ENCODE measurements at regions not wholly inside any gene's neighbourhood (a gene's known extent, or its start where the extent isn't known, plus 50 kb on each side); places are given as distances from the start of the nearest gene placed in this dataset.

DNA sequence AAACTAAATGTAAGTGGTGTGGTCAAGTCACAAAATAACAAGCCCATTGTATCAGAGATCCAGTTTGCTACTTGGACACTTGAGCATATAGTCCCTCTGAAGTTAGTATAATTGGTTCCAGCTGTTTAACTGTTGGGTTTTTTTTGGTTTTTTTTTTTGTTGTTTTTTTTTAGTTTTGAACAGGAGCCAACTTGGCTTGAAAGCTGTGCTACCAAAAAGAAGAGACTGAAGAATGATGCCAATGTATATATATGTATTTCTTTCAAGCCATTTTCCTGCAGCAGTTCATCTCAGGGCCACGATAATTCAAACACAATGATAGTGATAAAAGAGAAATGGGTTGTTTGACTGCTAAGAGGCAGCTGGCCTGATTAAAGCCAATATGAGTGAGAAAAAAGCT lies 138.3 kb downstream of the PCDH18 start:
- H3K27ac ChIP-seq, result no peak overlapping the region
- H3K4me1 ChIP-seq, result peaks cover 0 to 32% (median 2%) of the 10 kb centered on the region in 4 donors
- no peak for DNase-seq
- H3K27me3 ChIP-seq, result no peaks in the 10 kb centered on the region
- H3K36me3 ChIP-seq, result no peaks in the 10 kb centered on the region
- intact Hi-C loops (cut with DNase I; ENCODE audit: low total_unique reads), result no loop called here
- no peak for TF ChIP-seq CTCF (IDR thresholded peaks at IDR 0.05)
- no peak overlapping the region for H3K4me3 ChIP-seq
- H3K9me3 ChIP-seq, result no peaks in the 10 kb centered on the region

DNA sequence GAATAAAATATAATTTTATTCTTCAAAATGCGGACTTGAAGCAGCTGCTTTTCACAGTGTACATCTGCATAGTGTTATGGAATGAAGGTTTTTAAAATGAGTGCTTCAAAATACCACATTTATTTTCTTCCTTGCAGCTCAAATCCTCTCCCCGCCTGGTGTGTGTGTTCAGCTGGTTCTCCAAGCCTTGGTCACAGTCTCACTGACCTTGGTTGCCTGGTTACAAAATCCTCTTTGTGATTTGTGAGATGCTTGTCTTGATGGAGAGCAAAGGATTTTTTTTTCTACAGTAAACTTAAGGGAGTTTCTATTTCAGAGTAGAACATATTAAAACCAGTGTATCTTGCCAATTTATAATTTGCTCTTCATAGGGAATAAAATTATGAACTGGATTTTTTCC lies 139.2 kb downstream of the PCDH18 start:
- DNase-seq, result no peak
- Histone ChIP-seq H3K9me3 (no peaks in the 10 kb centered on the region), H3K27me3 (no peaks in the 10 kb centered on the region), H3K4me1 (peaks cover 0 to 32% (median 2%) of the 10 kb centered on the region in 4 donors), H3K27ac (peak overlapping the region; percentile 5 to 19), H3K4me3 (no peak overlapping the region), H3K36me3 (no peaks in the 10 kb centered on the region)
- intact Hi-C loops (cut with DNase I; ENCODE audit: low total_unique reads), result no loop called here
- no peak for TF ChIP-seq CTCF (IDR thresholded peaks at IDR 0.05)

GRCh38 chr4:137390707-137391106 lies 141.6 kb downstream of the PCDH18 start:
- Histone ChIP-seq H3K4me3 (no peak overlapping the region), H3K27ac (no peak overlapping the region), H3K27me3 (no peaks in the 10 kb centered on the region), H3K36me3 (no peaks in the 10 kb centered on the region), H3K4me1 (peaks cover 0 to 32% (median 2%) of the 10 kb centered on the region in 4 donors), H3K9me3 (no peaks in the 10 kb centered on the region)
- intact Hi-C loops (cut with DNase I; ENCODE audit: low total_unique reads), result no loop called here
- TF ChIP-seq CTCF (IDR thresholded peaks at IDR 0.05), result no peak
- DNase-seq, result no peak

- no peaks in the 10 kb centered on the region for H3K36me3 ChIP-seq
- no peaks in the 10 kb centered on the region for H3K27me3 ChIP-seq
- no peak for TF ChIP-seq CTCF (IDR thresholded peaks at IDR 0.05)
- H3K4me1 ChIP-seq, result peaks cover 0 to 32% (median 2%) of the 10 kb centered on the region in 4 donors
- DNase-seq, result no peak
- H3K9me3 ChIP-seq, result no peaks in the 10 kb centered on the region
- intact Hi-C loops (cut with DNase I; ENCODE audit: low total_unique reads), result no loop called here
- no peak overlapping the region for H3K27ac ChIP-seq
- no peak overlapping the region for H3K4me3 ChIP-seq
Observed at GRCh38 chr4:137389911-137390520, 142.3 kb downstream of the PCDH18 start.

DNA sequence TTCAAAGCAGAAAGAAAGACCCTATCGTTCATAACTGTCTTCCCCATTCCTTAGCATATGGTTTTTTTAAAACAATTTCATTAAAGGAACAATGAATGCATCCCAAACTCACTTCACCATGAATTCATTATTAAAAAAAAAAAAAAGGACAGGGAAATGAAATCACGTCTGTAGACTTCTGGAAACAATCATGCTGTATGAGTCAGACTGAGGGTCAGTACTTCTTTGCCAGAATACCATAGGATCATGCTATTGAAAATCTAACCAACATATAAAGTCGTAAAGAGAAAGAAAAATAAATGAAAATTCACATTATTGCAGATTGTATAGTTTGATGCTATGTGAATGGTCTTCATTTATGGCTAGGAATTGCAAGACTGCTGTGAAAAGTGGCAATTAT lies 144.4 kb downstream of the PCDH18 start:
- Histone ChIP-seq H3K27ac (no peak overlapping the region), H3K36me3 (no peaks in the 10 kb centered on the region), H3K27me3 (no peaks in the 10 kb centered on the region), H3K4me1 (peaks cover 0 to 19% (median 2%) of the 10 kb centered on the region in 4 donors), H3K9me3 (no peaks in the 10 kb centered on the region), H3K4me3 (no peak overlapping the region)
- intact Hi-C loops (cut with DNase I; ENCODE audit: low total_unique reads), result no loop called here
- no peak for DNase-seq
- no peak for TF ChIP-seq CTCF (IDR thresholded peaks at IDR 0.05)

GRCh38 chr4:137384476-137384875 lies 147.8 kb downstream of the PCDH18 start:
- intact Hi-C loops (cut with DNase I; ENCODE audit: low total_unique reads), result no loop called here
- no peak for TF ChIP-seq CTCF (IDR thresholded peaks at IDR 0.05)
- no peak for DNase-seq
- H3K27ac ChIP-seq, result no peak overlapping the region
- no peaks in the 10 kb centered on the region for H3K9me3 ChIP-seq
- no peaks in the 10 kb centered on the region for H3K27me3 ChIP-seq
- no peaks in the 10 kb centered on the region for H3K36me3 ChIP-seq
- H3K4me1 ChIP-seq, result no peaks in the 10 kb centered on the region
- H3K4me3 ChIP-seq, result no peak overlapping the region

All from tibial artery (tissue), 4 donors.